Panc1 (cell line): ENCODE measurements at regions not wholly inside any gene's neighbourhood (a gene's known extent, or its start where the extent isn't known, plus 50 kb on each side); places are given as distances from the start of the nearest gene placed in this dataset.

Experiments used
- ATAC-seq: fragments of 200-7000 bp; cut with Tn5 transposase; 2 replicates; pipeline ENCODE4 v1.9.1; 2020; ENCODE audit warnings: mild to moderate bottlenecking, moderate library complexity
- BruUV-seq: library from RNA; stranded (reverse); fragments of 400-500 nt; replicated peaks from 2 replicates; lab custom pipeline; 2021; lab: Mats Ljungman, UMichigan
- CTCF ChIA-PET: fragments of 300-600 bp; sonication (Branson Sonifier 250); formaldehyde crosslinking; loops from one replicate; lab custom pipeline; 2022; ENCODE audit warnings: antibody characterized with exemption; lab: Charles Lee
- POLR2A ChIA-PET: fragments of 300-600 bp; sonication (Branson Sonifier 250); formaldehyde crosslinking; loops from one replicate; lab custom pipeline; 2022; ENCODE audit warnings: antibody characterized with exemption; lab: Charles Lee
- DNase-seq: peaks from one replicate; pipeline ENCODE4 v3.0.0-alpha.2; 2010; ENCODE audit warnings: low read depth, low spot score
- H3K27ac ChIP-seq: 2 replicates; pipeline ENCODE4 v1.5.1; 2011; ENCODE audit warnings: mild to moderate bottlenecking, low read length, inconsistent platforms
- H3K27me3 ChIP-seq: fragments of 200-500 bp; sonication (Bioruptor generic); 2 replicates; pipeline ENCODE4 v1.6.0; 2014; ENCODE audit warnings: low read length, inconsistent platforms; ENCODE audit not compliant: control insufficient read depth, insufficient read depth
- H3K36me3 ChIP-seq: fragments of 200-500 bp; sonication (Bioruptor generic); 2 replicates; pipeline ENCODE4 v1.5.1; 2014; ENCODE audit warnings: inconsistent platforms, mild to moderate bottlenecking, low read length, moderate library complexity; ENCODE audit not compliant: control insufficient read depth, insufficient read depth
- H3K4me1 ChIP-seq: 2 replicates; pipeline ENCODE4 v1.5.1; 2011; ENCODE audit warnings: inconsistent platforms, mild to moderate bottlenecking, low read length, moderate library complexity; ENCODE audit not compliant: control insufficient read depth, insufficient read depth
- H3K4me3 ChIP-seq, 2 experiments: 2 replicates each; pipeline ENCODE4 v1.5.1; 2011 to 2012; ENCODE audit warnings: low read depth in 2 of 2, low read length in 2 of 2, mild to moderate bottlenecking in 2 of 2, inconsistent platforms in 1 of 2, moderate library complexity in 1 of 2
- H3K9me3 ChIP-seq: fragments of 200-500 bp; sonication (Bioruptor generic); 2 replicates; pipeline ENCODE4 v1.5.1; 2014; ENCODE audit warnings: low read depth, mild to moderate bottlenecking, inconsistent platforms, low read length, moderate library complexity; ENCODE audit not compliant: control insufficient read depth, insufficient read depth
- POLR2AphosphoS5 ChIP-seq: IDR thresholded peaks from 2 replicates; pipeline ENCODE4 v1.6.1; 2012; ENCODE audit warnings: mild to moderate bottlenecking, low read depth, low read length, moderate library complexity
- REST ChIP-seq, 2 experiments: IDR thresholded peaks; 2 replicates each; pipeline ENCODE4 v1.6.1; 2011 to 2012; ENCODE audit warnings: low read depth in 2 of 2, control low read depth in 1 of 2, low read length in 1 of 2, mild to moderate bottlenecking in 1 of 2, moderate library complexity in 1 of 2; ENCODE audit not compliant: insufficient read depth in 1 of 2
- SIN3A ChIP-seq: IDR thresholded peaks from 2 replicates; pipeline ENCODE4 v1.6.1; 2012; ENCODE audit warnings: low read depth, mild to moderate bottlenecking, low read length, moderate library complexity, borderline replicate concordance; ENCODE audit not compliant: insufficient read depth
- TCF7L2 ChIP-seq: IDR thresholded peaks from 2 replicates; pipeline ENCODE4 v1.6.1; 2011; ENCODE audit warnings: mild to moderate bottlenecking, low read depth, low read length, inconsistent platforms
- in situ Hi-C: cut with HindIII; loops from 2 replicates; pipeline ENCODE4 v1.10.0; 2016; ENCODE audit warnings: low sequenced_read_pairs, low pct_unique_long_range_greater_than_20kb
- intact Hi-C: fragments of 100-400 bp; cut with micrococcal nuclease; formaldehyde crosslinking; loops from one replicate; pipeline ENCODE4 v1.10.0; 2022; ENCODE audit not compliant: unreplicated experiment
- TF ChIP-seq, protein P1 (sequence below): fragments of 450-650 bp; IDR thresholded peaks from 2 replicates; pipeline ENCODE4 v1.5.1; 2017; ENCODE audit warnings: mild to moderate bottlenecking

GRCh38 chr3:68116580-68116979 is 462.2 kb upstream of the SUCLG2 start:
- no peaks in the 10 kb centered on the region for H3K4me1 ChIP-seq
- TF ChIP-seq SIN3A (no peak), REST (IDR thresholded peaks at IDR 0.05; ENCODE audit: insufficient read depth in 1 of 2, low read depth in 2 of 2, low read length in 1 of 2) (no peak), TCF7L2 (no peak), POLR2AphosphoS5 (no peak)
- TF ChIP-seq, protein P1, sequence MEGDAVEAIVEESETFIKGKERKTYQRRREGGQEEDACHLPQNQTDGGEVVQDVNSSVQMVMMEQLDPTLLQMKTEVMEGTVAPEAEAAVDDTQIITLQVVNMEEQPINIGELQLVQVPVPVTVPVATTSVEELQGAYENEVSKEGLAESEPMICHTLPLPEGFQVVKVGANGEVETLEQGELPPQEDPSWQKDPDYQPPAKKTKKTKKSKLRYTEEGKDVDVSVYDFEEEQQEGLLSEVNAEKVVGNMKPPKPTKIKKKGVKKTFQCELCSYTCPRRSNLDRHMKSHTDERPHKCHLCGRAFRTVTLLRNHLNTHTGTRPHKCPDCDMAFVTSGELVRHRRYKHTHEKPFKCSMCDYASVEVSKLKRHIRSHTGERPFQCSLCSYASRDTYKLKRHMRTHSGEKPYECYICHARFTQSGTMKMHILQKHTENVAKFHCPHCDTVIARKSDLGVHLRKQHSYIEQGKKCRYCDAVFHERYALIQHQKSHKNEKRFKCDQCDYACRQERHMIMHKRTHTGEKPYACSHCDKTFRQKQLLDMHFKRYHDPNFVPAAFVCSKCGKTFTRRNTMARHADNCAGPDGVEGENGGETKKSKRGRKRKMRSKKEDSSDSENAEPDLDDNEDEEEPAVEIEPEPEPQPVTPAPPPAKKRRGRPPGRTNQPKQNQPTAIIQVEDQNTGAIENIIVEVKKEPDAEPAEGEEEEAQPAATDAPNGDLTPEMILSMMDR: no peak
- no peaks in the 10 kb centered on the region for H3K27me3 ChIP-seq
- intact Hi-C loops: no loop called here
- ATAC-seq: no peak
- H3K36me3 ChIP-seq: no peaks in the 10 kb centered on the region
- DNase-seq: no peak
- in situ Hi-C loops: no loop called here
- H3K4me3 ChIP-seq: no peak overlapping the region
- BruUV-seq: no TSS peak
- ChIA-PET POLR2A (no interaction called here), CTCF (no interaction called here)
- no peaks in the 10 kb centered on the region for H3K9me3 ChIP-seq
- no peak overlapping the region for H3K27ac ChIP-seq

- Histone ChIP-seq H3K27ac (no peak overlapping the region), H3K9me3 (no peaks in the 10 kb centered on the region), H3K4me1 (no peaks in the 10 kb centered on the region), H3K36me3 (no peaks in the 10 kb centered on the region), H3K4me3 (no peak overlapping the region), H3K27me3 (no peaks in the 10 kb centered on the region)
- ChIA-PET POLR2A (no interaction called here), CTCF (no interaction called here)
- intact Hi-C loops: no loop called here
- in situ Hi-C loops: no loop called here
- no TSS peak for BruUV-seq
- DNase-seq (no peak), ATAC-seq (no peak)
- TF ChIP-seq POLR2AphosphoS5 (no peak), TCF7L2 (no peak), REST (IDR thresholded peaks at IDR 0.05; ENCODE audit: insufficient read depth in 1 of 2, low read depth in 2 of 2, low read length in 1 of 2) (no peak), SIN3A (no peak)
- TF ChIP-seq, protein P1: no peak
Observed at GRCh38 chr3:68103811-68104210, 449.4 kb upstream of the SUCLG2 start.
